Tibial nerve (tissue), 3 donors: ENCODE measurements at regions not wholly inside any gene's neighbourhood (a gene's known extent, or its start where the extent isn't known, plus 50 kb on each side); places are given as distances from the start of the nearest gene placed in this dataset.

ENCODE experiments used
- POLR2A ChIP-seq, 2 donors: fragments of 450-650 bp; IDR thresholded peaks; one replicate each; pipeline ENCODE4 v1.6.1; 2017; ENCODE audit warnings: antibody characterized with exemption in 2 of 2, mild to moderate bottlenecking in 2 of 2, moderate library complexity in 2 of 2
- TF ChIP-seq, protein P1 (sequence below), 5 experiments: fragments of 200-600 bp in 3 of 5; fragments of 450-650 bp in 2 of 5; sonication (generic) in 3 of 5; IDR thresholded peaks; one replicate each; pipeline ENCODE4 v1.5.1; 2016 to 2019; ENCODE audit warnings: antibody characterized with exemption in 5 of 5, mild to moderate bottlenecking in 3 of 5, moderate library complexity in 2 of 5

DNA sequence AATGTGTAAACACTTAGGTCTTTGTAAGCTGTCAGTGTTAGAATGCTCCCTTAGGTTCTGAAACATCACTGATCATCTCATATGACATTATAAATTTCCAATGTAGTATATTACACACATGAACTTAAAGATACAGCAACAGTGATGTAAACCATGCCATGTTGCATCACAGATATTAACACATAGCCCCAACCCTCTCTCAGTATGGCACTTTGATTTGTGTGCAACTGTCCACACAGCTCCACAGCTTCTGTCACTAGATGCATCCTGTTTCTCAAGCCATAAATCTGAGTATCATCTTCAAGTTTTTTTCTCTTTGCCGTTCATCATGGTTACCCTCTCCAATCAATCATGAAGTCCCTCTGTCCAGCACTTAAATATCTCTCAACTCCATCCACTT is 69.2 kb upstream of the LRP1B start:
- no peak for TF ChIP-seq POLR2A (IDR thresholded peaks at IDR 0.05)
- TF ChIP-seq, protein P1, sequence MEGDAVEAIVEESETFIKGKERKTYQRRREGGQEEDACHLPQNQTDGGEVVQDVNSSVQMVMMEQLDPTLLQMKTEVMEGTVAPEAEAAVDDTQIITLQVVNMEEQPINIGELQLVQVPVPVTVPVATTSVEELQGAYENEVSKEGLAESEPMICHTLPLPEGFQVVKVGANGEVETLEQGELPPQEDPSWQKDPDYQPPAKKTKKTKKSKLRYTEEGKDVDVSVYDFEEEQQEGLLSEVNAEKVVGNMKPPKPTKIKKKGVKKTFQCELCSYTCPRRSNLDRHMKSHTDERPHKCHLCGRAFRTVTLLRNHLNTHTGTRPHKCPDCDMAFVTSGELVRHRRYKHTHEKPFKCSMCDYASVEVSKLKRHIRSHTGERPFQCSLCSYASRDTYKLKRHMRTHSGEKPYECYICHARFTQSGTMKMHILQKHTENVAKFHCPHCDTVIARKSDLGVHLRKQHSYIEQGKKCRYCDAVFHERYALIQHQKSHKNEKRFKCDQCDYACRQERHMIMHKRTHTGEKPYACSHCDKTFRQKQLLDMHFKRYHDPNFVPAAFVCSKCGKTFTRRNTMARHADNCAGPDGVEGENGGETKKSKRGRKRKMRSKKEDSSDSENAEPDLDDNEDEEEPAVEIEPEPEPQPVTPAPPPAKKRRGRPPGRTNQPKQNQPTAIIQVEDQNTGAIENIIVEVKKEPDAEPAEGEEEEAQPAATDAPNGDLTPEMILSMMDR (IDR thresholded peaks at IDR 0.05): no peak
